T-helper 1 cell treated with Interleukin-12 subunit alpha and Interleukin-12 subunit beta and Interleukin-4 antibody, amounts not matched to agents 30 ng/mL and 1 ng/mL, for 36 hours (primary cell): ENCODE measurements at regions not wholly inside any gene's neighbourhood (a gene's known extent, or its start where the extent isn't known, plus 50 kb on each side); places are given as distances from the start of the nearest gene placed in this dataset.
"Not testable (repeated sequence)": the region's sequence is repeated elsewhere in the genome, so short reads cannot be mapped to it uniquely, and the experiment has no call there.

ENCODE experiments used
- intact Hi-C: fragments of 100-400 bp; cut with micrococcal nuclease; formaldehyde crosslinking; loops from one replicate; pipeline ENCODE4 v1.15.1; 2024

DNA sequence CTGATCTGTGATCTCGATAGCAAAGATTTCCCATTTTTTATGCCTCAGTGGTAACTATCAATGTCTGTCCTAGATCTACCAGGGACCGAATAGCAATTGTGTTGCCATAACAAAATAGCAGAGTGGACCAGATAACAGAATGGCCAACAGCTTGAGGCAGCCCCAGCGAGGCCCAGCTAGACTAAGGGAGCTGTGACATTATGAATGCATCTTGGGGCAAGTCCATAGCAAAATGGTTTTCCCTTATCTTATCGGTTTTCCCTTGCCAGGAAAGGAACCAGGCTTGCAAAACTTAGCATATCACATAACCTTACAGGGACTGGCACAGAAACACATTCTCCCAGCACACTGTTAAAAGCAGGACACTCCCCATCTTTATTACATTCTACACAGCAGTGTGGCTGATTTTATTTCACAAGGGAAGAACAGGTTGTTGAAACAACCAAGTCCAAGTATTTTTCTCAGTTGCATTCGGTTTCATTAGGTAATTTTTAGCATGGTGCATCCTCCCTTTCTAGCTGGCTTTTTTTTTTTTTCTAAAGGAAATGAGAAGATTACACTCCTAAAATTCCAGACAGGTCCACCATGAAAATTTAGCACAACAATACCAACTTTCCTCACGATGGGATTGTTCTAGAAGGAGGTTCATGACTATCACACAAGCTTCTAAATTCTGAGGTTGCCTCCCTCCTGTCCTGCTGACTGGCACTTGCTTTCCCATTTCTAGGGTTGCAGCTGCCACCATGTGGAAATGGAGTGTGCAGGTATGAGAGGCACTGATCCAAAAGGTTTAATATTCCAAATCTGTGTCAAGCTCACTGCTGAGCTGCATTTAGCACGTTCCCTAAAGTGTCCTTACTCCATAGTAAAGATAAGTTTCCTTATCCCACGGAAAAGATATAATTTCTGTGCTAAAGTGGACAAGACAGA is 97.0 kb upstream of the SLC35G4 start:
- intact Hi-C loops: loop anchor here (10.0 kb wide), 1 partner anchor 658 kb away; no protein-coding TSS in a partner anchor

DNA sequence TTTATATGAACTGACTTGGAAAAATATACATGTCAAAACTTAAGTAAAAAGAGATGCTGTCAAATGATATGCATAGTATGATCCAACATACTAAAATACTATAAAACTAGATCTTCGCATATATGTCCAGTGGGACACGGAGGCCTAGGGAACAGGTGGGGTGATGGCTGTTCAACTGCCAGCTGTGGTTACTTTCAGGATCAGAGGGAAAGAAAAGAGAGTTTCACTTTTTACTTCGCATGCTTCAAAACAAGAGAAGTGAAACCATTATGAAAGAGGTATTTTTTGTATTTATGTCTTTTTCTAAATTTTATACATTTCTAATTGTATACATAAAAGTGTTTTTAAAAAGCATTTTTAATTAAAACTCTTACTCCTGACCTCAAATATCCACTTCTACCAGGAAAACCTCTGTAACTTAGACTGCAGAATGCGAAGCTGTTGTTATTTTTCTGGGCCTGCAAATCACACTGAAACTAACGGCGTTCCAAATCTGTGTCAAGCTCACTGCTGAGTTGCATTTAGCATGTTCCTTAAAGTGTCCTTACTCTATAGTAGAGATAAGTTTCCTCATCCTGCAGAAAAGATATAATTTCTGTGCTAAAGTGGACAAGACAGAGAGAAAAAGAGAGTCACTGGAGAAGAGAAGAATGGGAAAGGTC is 97.8 kb upstream of the SLC35G4 start:
- intact Hi-C loops: loop anchor here (10.0 kb wide), 1 partner anchor 657 kb away; no protein-coding TSS in a partner anchor

DNA sequence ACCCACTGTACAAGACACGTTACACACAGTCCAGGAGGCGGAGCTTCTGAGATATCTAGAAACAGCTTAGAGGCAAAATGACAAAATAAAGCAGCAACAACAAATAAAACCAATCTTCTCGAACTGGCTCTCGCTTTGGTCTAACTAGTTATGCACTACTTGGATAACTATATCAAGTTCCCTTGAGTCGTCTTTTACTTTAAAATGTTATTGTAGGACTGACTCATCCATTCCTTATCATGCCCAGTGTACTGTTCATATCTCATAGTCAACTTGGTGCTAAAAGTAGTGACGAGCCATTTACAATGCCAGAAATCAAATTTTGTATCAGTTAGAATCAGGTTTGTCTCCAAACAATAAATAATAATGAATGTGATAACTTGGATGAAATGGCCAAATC is 102.5 kb upstream of the SLC35G4 start:
- intact Hi-C loops: no loop called here

DNA sequence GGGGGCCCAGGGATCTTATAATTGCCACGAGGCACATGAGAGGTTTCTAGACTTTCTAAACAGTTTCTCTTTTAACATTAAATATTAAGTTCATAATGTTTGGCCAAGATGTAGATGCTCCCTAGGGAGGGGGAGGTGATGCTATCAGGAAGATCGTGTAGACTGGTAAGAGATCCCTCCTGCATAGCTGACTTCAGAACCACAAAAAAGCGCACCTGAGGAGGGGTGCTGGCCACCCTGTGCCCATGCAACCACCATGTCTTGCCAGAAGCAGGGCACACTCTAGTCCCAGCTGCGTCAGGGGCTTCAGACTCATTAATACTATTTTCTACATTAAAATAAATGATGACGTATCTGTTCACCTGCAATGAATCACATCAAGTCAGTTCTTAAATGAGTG is 103.4 kb upstream of the SLC35G4 start:
- intact Hi-C loops: no loop called here

DNA sequence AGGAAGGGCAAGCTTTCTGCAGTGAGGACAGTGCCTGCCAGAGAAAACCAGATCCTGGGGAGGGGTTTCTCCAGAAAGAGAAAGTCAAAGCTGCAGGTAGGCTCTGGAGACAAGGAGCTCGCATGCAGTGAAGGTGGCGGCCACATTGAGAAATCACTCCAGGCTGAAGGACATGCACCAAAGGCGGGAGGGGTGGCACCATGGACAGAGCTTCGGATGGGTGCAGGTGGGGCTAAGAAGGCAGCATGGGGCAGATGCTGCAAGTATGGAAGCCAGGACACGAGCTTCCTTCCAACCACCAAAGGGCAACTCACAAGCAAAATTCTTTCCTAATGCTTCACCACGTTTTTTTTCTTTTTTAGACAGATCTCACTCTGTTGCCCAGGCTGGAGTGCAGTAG is 104.4 kb upstream of the SLC35G4 start:
- intact Hi-C loops: no loop called here

DNA sequence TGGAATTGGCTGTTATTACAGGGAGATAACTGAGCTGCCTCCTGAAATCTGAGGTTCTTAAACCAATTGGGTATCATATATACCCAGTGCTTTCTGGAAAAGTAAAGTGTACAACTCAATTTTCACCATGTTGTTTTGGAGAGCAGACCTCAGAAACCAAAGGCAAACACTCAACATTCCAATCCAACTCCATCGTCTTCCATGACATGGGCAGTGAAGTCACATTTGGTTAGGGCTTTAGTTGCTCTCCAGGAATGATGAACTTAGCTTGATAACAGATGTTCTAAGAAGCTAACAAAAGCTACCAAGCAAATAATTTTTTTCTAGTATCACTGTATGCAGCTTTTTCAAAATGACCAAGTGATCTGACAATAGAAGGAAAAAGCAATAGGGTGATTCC is 107.0 kb upstream of the SLC35G4 start:
- intact Hi-C loops: no loop called here

DNA sequence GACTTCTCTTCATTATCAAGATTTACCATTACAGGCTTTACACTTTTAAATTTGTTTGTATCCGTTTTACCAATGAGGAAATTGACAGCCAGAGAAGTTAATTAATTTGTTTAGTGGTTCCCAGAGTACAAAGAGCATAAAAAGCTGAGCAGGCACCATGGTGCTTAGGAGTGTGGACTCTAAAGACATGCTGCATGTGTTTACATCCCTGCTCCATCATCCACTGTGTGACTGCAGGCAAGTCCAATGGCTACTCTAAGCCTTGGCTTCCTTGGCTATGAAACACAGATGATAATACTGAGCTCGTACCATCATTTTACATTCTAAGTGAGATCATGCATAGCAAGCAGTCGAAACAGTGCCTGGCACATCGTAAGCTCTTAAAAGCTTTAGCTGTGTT is 108.0 kb upstream of the SLC35G4 start:
- intact Hi-C loops: no loop called here

DNA sequence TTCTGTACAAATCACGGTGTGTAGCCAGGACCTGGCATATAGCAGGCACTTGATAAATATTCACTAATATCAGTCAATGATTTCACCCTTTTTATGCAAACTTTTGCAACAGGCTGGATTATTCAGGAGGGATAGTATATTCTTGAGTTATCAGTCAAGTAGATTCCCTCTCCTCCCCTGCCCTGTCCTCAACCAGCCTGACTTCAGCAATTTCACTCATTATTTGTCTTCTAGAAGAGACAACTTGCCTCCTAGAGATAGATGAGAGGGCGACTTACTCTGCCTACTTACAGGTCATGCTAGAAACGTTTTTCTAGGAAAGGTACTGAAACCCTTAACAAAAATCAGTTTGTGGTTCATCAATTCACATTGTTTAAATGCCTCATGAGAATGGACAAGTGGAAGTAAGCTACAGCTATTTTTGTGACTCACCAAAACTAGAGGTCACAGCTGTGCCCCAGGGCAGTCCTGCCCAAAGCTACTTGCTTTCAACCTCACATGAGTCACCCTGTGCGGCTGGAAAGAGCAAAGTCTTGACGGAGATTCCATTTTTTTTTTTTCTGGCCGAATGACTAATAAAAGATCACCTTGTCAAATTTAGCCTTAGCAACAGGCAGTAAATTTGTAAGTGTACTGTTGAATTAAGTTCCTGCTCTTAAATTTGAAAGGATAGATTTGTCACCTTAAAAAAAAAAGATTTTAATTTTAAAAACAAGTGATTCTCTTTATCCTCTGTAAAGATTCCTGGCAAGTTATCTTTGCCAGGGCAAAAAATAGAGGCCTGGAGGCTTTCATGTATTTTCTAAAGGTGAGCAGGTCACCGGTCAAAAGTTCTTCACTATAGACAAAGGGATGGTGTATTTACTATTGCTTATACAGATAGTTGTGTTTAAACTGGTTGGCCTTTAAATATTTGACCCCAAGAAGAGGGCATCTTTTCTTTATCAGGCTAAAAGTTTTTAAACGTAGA is 109.0 kb upstream of the SLC35G4 start:
- intact Hi-C loops: no loop called here

DNA sequence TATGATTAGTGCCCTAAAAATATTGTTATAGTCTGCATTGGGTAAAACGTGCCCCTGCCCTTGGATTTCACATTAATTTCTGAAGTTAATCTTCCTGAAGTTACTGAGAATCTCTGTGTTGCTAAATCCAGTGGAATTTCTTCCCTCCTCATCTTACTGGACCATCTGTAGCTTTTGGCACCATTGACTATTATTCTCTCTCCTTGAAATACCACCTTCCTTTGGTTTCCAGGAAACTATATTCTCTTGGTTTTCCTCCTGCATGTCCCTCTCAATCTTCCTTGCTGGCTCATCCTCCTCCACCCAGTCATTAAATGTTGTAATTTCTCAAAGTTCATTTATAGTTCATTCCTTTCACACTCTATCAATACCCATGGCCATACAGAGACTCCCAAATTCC is 110.6 kb upstream of the SLC35G4 start:
- intact Hi-C loops: no loop called here

DNA sequence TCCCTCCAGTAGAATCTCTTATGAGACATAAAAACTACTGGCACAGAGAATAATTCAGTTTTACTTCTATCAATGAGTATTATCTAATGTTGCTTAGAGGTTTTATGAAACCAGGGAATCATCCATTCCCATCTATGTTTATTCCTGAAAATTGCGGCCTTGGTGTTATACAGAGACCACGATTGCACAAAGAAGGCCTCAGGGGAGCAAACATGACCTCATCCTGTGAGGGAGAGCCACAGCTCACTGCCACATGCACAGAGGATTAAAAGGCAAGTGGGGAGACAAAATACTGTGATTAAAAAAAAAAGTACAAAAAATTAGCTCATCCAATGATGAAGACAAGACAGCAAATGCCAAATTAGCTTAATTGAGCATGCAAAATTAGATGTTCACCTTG is 111.8 kb upstream of the SLC35G4 start:
- intact Hi-C loops: no loop called here

DNA sequence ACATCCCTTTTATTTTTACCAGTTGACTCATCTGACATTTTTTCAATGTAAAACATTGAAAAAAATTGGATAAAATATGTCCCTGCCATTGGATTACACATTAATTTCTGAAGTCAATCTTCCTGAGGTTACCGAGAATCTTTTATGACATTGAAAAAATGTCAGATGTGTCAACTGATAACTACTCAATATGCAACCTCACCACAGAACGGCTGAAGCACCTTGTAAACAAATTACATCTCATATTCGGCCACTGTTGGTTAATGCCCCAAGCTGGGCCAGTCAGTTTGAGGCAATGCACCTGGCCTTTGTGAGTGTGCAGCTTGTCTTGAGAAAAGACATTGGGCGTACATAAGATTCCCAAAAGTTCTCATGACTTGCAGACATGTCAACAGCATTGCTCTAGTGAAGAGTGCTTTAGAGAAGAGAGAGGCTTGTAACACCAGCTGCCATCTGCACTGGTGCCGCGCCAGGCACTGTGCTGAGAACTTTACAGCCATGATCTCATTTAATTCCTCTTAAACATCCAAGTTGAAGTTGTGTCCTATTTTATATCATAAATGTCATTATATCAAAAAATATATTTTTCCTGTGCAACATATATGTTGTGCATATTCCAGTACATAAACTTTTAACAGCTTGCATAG is 112.7 kb upstream of the SLC35G4 start:
- intact Hi-C loops: no loop called here

DNA sequence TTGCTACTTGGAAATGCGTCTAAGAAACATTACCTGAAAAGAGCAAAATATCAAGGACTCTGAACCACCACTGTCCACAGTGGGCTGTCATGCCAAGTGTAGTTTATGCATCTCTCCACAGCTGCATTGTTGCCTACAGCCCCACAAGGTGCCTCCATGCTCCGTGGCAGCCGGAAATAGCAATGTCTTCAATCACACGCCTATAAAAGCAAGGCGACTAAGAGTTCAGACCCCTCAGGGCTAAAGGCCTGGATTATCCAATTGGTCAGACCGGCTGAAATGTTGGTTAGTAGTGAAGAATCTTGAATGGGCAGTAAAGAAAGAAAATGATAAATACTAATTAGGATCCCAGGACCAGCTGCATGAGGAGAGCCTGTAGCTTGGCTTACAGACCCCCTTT is 114.0 kb upstream of the SLC35G4 start:
- intact Hi-C loops: no loop called here

DNA sequence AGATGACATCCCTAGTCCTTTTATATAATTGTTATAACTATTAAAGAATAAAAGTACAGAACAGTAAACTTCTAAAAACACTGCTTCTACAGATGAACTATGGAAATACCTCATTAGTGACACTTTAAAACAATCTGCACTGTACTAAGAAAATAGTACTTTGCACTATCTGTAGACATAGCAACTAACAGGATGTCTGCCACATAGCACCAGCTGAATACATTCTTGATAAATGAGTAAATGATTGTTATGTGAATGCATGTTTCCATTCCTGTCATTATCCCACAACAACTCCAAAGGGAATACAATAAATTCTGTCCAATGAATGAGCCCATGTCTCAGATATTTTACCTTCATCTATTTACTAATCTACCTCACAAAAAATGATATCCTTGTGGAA is 115.3 kb upstream of the SLC35G4 start:
- intact Hi-C loops: no loop called here

DNA sequence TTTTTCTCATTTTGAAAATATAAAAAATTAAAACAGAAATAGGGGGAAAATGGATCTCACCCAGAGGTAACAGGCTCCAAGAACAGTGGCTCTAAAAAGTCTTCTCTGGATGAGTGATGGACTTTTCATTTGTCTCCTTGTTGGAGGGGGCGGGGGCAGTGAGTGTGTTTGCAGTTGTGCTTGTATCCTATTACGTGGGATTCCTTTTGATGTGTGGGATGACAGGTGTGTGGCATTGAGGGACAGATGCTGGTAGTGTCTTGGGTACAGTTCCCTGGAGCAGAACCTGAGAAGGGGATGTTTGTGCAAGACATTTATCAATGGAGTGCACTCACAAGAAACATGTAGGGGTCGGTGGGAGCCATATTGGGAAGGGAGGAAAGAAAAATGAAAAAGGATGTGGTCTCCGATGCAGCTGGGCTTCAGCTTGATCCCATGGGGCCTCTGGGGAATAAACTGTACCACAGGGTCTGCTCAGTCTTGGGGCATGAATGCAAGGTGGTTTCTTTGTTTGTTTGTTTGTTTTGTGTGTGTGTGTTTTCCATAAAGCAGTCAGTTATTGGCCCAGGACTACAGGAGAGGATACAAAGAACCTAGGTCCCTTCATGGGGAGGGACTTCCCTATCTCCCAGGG is 120.0 kb upstream of the SLC35G4 start:
- intact Hi-C loops: no loop called here

DNA sequence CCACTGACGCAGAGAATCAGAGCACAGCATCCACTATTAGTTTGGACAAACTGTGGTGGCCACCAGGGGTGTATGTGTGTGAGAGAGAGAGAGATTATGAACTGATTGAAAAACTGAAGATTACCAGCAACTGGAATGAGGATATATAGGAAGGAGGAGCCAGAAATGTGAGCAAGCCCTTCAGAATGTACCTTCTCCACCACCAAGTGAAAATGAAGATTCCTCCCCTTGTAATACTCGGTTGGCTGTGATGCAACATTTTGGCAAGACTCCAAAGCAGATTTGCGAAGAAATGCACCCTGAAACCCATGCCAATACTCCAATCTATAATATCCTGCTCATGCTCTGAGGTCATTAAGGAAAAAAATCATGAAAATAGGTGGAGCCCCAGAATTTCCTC is 121.2 kb upstream of the SLC35G4 start:
- intact Hi-C loops: no loop called here

DNA sequence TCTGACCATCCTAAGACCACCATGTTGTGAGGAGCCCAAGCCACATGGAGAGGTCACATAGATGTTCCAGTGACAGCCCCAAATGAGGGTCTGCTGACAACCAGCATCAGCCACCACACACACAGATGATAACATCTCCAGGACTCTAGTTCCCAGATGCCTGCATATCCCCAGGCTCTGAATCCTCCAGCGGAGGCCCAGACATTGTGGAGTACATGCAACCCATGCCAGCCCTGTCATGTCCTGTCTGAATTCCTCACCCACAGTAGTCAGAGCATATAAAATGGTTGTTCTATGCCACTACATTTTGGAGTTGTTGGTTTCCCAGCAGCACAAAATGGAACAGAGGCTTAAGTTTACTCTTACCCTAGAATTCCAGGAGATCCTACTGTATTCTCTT is 122.0 kb upstream of the SLC35G4 start:
- intact Hi-C loops: no loop called here

DNA sequence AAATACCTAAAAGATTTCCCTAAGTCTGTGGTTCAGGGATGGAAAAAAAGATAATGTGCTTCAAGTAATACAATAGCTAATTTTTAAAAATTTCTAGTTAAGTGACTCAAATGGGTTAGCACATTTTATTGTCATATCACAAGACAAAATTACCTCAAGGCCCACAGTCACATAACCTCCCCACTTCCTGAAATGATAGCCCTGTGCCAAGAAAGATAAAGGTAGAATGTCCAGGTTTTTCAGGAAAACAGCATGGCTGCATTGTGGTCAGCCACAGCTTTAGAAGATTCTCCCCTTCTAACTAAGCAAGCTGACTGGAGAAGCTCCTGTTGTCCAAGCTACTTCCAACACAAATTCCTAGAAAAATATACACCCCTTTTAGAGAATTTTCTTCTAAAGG is 127.1 kb upstream of the SLC35G4 start:
- intact Hi-C loops: no loop called here

DNA sequence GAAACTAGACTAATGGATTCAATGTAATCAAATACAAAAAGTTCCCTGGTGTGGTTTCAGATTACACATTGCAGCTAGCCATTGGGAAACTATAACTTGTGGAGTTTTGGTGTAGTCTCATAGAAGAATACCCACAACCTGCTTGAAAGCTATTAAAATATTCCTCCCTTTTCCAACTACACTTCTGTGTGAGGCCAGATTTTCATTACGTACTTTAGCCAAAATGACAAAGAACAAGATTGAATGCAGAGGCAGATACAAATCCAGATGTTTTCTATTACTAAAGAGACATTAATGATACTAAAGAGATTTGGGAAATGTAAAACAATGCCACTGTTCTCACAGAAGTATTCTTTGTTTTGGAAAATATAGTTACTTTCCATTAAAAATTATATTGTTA is 128.7 kb upstream of the SLC35G4 start:
- intact Hi-C loops: no loop called here

DNA sequence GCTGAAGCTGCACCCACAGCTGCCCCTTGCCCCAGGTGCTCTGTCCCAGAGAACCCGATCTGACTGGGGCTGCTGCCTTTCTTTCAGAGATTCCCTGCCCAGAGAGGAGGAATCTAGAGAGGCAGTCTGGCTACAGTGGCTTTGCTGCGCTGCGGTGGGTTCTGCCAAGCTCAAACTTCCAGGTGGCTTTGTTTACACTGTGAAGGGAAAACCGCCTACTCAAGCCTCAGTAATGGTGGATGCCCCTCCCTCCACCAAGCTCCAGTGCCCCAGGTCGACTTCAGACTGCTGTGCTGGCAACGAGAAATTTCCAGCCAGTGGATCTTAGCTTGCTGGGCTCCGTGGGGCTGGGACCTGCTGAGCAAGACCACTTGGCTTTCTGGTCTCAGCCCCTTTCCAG is 130.4 kb upstream of the SLC35G4 start:
- intact Hi-C loops: not testable (repeated sequence)

DNA sequence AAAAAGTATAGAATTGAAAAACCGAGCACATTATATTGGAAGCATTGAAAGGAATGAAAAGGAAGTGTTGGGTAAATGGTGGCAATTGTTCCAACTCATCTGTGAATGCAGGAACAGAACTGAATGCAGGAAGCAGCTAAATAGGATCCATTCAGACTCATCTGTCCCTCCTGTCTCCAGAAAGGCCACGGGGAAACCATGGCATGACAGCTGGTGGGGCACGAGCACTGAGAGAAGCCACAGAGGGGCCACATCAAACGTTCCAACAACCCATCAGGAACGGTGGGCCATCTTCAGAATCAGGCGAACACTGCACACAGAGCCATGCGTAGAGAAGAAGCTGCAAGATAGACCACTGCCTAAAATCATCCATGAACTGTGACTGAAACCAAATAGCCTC is 138.5 kb upstream of the SLC35G4 start:
- intact Hi-C loops: no loop called here

DNA sequence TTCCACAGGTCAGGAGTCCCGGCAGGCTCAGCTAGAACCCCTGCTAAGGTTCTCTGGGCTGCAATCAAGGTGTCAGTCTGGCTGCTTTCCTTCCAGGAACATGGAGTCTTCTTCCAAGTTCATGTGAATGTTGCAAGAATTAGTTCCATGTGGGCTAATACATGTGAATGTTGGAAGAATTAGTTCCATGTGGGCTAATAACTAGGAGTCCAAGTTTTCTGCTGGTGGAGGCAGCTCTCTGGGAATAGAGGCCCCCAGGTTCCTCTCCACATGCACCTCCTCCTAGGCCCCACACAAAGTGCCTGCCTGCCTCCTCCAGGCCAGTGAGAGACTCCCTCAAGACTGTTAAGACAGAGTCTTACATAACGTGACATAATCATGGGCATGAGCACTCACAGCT is 140.8 kb upstream of the SLC35G4 start:
- intact Hi-C loops: no loop called here
